ENCODE measurements at regions not wholly inside any gene's neighbourhood (a gene's known extent, or its start where the extent isn't known, plus 50 kb on each side); places are given as distances from the start of the nearest gene placed in this dataset.

DNA sequence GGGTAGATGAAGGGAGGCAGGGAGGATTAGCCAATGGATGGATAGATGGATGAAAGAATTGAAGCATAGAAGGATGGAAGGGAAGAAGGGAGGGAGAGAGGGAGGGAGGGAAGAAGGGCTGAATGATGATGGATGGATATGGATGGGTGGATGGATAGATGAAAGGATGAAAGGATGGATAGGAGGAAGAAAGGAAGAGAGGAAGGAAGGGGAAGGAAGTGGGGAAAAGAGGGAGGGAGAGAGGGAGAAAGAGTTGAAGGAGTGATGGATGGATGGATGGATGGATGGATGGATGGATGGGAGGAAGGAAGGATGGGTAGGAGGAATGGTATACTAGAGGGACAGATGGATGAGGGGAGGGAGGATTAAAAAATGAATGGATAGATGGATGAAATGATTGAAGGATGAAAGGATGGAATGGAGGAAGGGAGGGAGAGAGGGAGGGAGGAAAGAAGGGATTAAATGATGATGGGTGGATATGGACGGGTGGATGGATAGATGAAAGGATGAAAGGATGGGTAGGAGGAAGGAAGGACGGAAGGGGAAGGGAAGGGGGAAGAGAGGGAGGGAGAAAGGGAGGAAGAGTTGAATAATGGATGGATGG lies 145.9 kb downstream of the MN1 start:
- TF ChIP-seq, protein P1, sequence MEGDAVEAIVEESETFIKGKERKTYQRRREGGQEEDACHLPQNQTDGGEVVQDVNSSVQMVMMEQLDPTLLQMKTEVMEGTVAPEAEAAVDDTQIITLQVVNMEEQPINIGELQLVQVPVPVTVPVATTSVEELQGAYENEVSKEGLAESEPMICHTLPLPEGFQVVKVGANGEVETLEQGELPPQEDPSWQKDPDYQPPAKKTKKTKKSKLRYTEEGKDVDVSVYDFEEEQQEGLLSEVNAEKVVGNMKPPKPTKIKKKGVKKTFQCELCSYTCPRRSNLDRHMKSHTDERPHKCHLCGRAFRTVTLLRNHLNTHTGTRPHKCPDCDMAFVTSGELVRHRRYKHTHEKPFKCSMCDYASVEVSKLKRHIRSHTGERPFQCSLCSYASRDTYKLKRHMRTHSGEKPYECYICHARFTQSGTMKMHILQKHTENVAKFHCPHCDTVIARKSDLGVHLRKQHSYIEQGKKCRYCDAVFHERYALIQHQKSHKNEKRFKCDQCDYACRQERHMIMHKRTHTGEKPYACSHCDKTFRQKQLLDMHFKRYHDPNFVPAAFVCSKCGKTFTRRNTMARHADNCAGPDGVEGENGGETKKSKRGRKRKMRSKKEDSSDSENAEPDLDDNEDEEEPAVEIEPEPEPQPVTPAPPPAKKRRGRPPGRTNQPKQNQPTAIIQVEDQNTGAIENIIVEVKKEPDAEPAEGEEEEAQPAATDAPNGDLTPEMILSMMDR (IDR thresholded peaks at IDR 0.05; ENCODE audit: low read depth, low read length) = no peak
- no peak for TF ChIP-seq POLR2A (IDR thresholded peaks at IDR 0.05; ENCODE audit: extremely low read depth, insufficient read length)
- no peak for TF ChIP-seq MYC (IDR thresholded peaks at IDR 0.05; ENCODE audit: low read depth, low read length)
- TF ChIP-seq, protein P2, sequence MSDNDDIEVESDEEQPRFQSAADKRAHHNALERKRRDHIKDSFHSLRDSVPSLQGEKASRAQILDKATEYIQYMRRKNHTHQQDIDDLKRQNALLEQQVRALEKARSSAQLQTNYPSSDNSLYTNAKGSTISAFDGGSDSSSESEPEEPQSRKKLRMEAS (IDR thresholded peaks at IDR 0.05; ENCODE audit: low read depth, low read length) = no peak

Data from NB4 (cell line).